H9 (cell line): ENCODE measurements at regions not wholly inside any gene's neighbourhood (a gene's known extent, or its start where the extent isn't known, plus 50 kb on each side); places are given as distances from the start of the nearest gene placed in this dataset.

Source experiments
- DNase-seq: peaks from one replicate; pipeline ENCODE4 v3.0.0-alpha.2; 2017
- H2AFZ ChIP-seq: one replicate; pipeline ENCODE4 v1.6.1; 2013; ENCODE audit warnings: mild to moderate bottlenecking, low read length, control low read depth, moderate library complexity
- H2AK5ac ChIP-seq: 2 replicates; pipeline ENCODE4 v1.6.1; 2013; ENCODE audit warnings: low read length, control low read depth, mixed read lengths; ENCODE audit not compliant: insufficient read length
- H2BK120ac ChIP-seq: one replicate; pipeline ENCODE4 v1.6.1; 2013; ENCODE audit warnings: low read depth, mild to moderate bottlenecking, low read length, control low read depth, inconsistent platforms; ENCODE audit not compliant: poor library complexity, severe bottlenecking
- H2BK12ac ChIP-seq: 2 replicates; pipeline ENCODE4 v1.6.1; 2013; ENCODE audit warnings: low read length, control low read depth, mixed read lengths, low read depth; ENCODE audit not compliant: insufficient read length
- H2BK15ac ChIP-seq: 2 replicates; pipeline ENCODE4 v1.6.1; 2013; ENCODE audit warnings: low read depth, low read length, control low read depth
- H2BK20ac ChIP-seq: one replicate; pipeline ENCODE4 v1.6.1; 2013; ENCODE audit warnings: low read depth, mild to moderate bottlenecking, low read length, control low read depth, inconsistent platforms; ENCODE audit not compliant: poor library complexity, severe bottlenecking
- H2BK5ac ChIP-seq: 2 replicates; pipeline ENCODE4 v1.6.1; 2013; ENCODE audit warnings: low read length, control low read depth, mixed read lengths; ENCODE audit not compliant: insufficient read length
- H3K14ac ChIP-seq: 2 replicates; pipeline ENCODE4 v1.6.1; 2013; ENCODE audit warnings: low read length, control low read depth; ENCODE audit not compliant: insufficient read depth
- H3K18ac ChIP-seq: 2 replicates; pipeline ENCODE4 v1.6.1; 2013; ENCODE audit warnings: low read depth, mild to moderate bottlenecking, mixed read lengths, low read length, control low read depth; ENCODE audit not compliant: insufficient read length
- H3K23ac ChIP-seq: 2 replicates; pipeline ENCODE4 v1.6.1; 2013; ENCODE audit warnings: low read length, control low read depth, mixed read lengths, low read depth; ENCODE audit not compliant: insufficient read length
- H3K23me2 ChIP-seq: 2 replicates; pipeline ENCODE4 v1.6.1; 2013; ENCODE audit warnings: low read depth, mild to moderate bottlenecking, mixed read lengths, low read length, control low read depth; ENCODE audit not compliant: insufficient read length, poor library complexity, severe bottlenecking
- H3K27ac ChIP-seq: 2 replicates; pipeline ENCODE4 v1.5.1; 2013; ENCODE audit warnings: low read length, control low read depth, mixed read lengths, low read depth; ENCODE audit not compliant: insufficient read length
- H3K27me3 ChIP-seq: 2 replicates; pipeline ENCODE4 v1.6.1; 2013; ENCODE audit warnings: low read length, control low read depth, inconsistent platforms; ENCODE audit not compliant: insufficient read depth
- H3K4ac ChIP-seq: 2 replicates; pipeline ENCODE4 v1.6.1; 2013; ENCODE audit warnings: low read depth, mild to moderate bottlenecking, control low read depth, inconsistent platforms, low read length, moderate library complexity
- H3K4me1 ChIP-seq: 2 replicates; pipeline ENCODE4 v1.6.1; 2013; ENCODE audit warnings: low read length, control low read depth, inconsistent platforms; ENCODE audit not compliant: insufficient read depth
- H3K4me2 ChIP-seq: 2 replicates; pipeline ENCODE4 v1.6.1; 2013; ENCODE audit warnings: low read length, control low read depth, mixed read lengths; ENCODE audit not compliant: insufficient read length, insufficient read depth
- H3K56ac ChIP-seq: 2 replicates; pipeline ENCODE4 v1.6.1; 2013; ENCODE audit warnings: low read depth, mild to moderate bottlenecking, mixed read lengths, low read length, control low read depth; ENCODE audit not compliant: insufficient read length
- H3K79me1 ChIP-seq: 2 replicates; pipeline ENCODE4 v1.6.1; 2013; ENCODE audit warnings: low read depth, mild to moderate bottlenecking, moderate library complexity, low read length, control low read depth, inconsistent platforms; ENCODE audit not compliant: insufficient read depth, poor library complexity, severe bottlenecking
- H3K79me2 ChIP-seq: 2 replicates; pipeline ENCODE4 v1.6.1; 2013; ENCODE audit warnings: low read length, control low read depth, inconsistent platforms; ENCODE audit not compliant: insufficient read depth
- H3K9ac ChIP-seq: 2 replicates; pipeline ENCODE4 v1.6.1; 2013; ENCODE audit warnings: low read length, control low read depth, mixed read lengths; ENCODE audit not compliant: insufficient read length; ENCODE audit errors: extremely low read depth
- H3K9me3 ChIP-seq: one replicate; pipeline ENCODE4 v1.6.1; 2013; ENCODE audit warnings: low read depth, low read length, inconsistent platforms; ENCODE audit not compliant: control insufficient read depth
- H3T11ph ChIP-seq: one replicate; pipeline ENCODE4 v1.6.1; 2013; ENCODE audit warnings: mild to moderate bottlenecking, low read length, control low read depth, inconsistent platforms
- H4K20me1 ChIP-seq: one replicate; pipeline ENCODE4 v1.6.1; 2013; ENCODE audit not compliant: control insufficient read depth, insufficient read length, insufficient read depth
- H4K5ac ChIP-seq: 2 replicates; pipeline ENCODE4 v1.6.1; 2013; ENCODE audit warnings: low read depth, mild to moderate bottlenecking, mixed read lengths, low read length, control low read depth; ENCODE audit not compliant: insufficient read length
- H4K8ac ChIP-seq: replicated peaks from 2 replicates; pipeline ENCODE4 v1.6.1; 2013; ENCODE audit warnings: low read length, control low read depth, mixed read lengths, low read depth; ENCODE audit not compliant: insufficient read length
- H4K91ac ChIP-seq: 2 replicates; pipeline ENCODE4 v1.6.1; 2013; ENCODE audit warnings: low read depth, mild to moderate bottlenecking, moderate library complexity, mixed read lengths, low read length, control low read depth; ENCODE audit not compliant: insufficient read length
- H3K27ac Mint-ChIP-seq, 3 experiments: 2 replicates in 2 of 3; 3 replicates in 1 of 3; pipeline ENCODE4 v1.8.0; 2020 to 2021; ENCODE audit warnings: mixed read lengths in 3 of 3, mild to moderate bottlenecking in 1 of 3, moderate library complexity in 1 of 3
- H3K27me3 Mint-ChIP-seq: 2 replicates; pipeline ENCODE4 v1.8.0; 2021; ENCODE audit warnings: low read depth, mild to moderate bottlenecking, moderate library complexity, mixed read lengths
- H3K36me3 Mint-ChIP-seq, 3 experiments: 2 replicates in 2 of 3; 3 replicates in 1 of 3; pipeline ENCODE4 v1.8.0; 2020 to 2021; ENCODE audit warnings: low read depth in 3 of 3, mixed read lengths in 3 of 3; ENCODE audit not compliant: insufficient read depth in 1 of 3
- H3K4me1 Mint-ChIP-seq, 2 experiments: 2 replicates each; pipeline ENCODE4 v1.8.0; 2020; ENCODE audit warnings: mixed read lengths in 2 of 2
- H3K4me3 Mint-ChIP-seq, 2 experiments: 2 replicates in 1 of 2; 3 replicates in 1 of 2; pipeline ENCODE4 v1.8.0; 2020 to 2021; ENCODE audit warnings: mild to moderate bottlenecking in 2 of 2, mixed read lengths in 2 of 2, moderate library complexity in 1 of 2
- H3K9me3 Mint-ChIP-seq, 2 experiments: 2 replicates in 1 of 2; 3 replicates in 1 of 2; pipeline ENCODE4 v1.8.0; 2020; ENCODE audit warnings: mild to moderate bottlenecking in 2 of 2, mixed read lengths in 2 of 2, moderate library complexity in 1 of 2
- CTCF ChIP-seq: fragments of 200-600 bp; sonication (generic); conservative IDR thresholded peaks from 3 replicates; pipeline ENCODE4 v1.8.0; 2021; ENCODE audit warnings: antibody characterized with exemption, mild to moderate bottlenecking
- WGBS: extraction: QIAGEN DNeasy Blood & Tissue Kit; methylation state at CpG from one replicate; pipeline ENCODE4 v1.1.7; 2013; ENCODE audit warnings: missing lambda C conversion rate, low lambda C conversion rate, mixed read lengths; ENCODE audit not compliant: insufficient read length; ENCODE audit errors: extremely low coverage; 5-methylcytosine and 5-hydroxymethylcytosine counted together

GRCh38 chr22:48592488-48592887 lies 1235.2 kb downstream of the BRD1 start:
- Histone ChIP-seq H3K9me3 (no peaks in the 10 kb centered on the region), H3T11ph (no peak overlapping the region), H3K56ac (no peak overlapping the region), H2BK120ac (no peak overlapping the region), H2BK20ac (no peak overlapping the region), H3K79me2 (no peaks in the 10 kb centered on the region), H3K18ac (no peak overlapping the region), H3K23me2 (no peaks in the 10 kb centered on the region), H2BK12ac (no peak overlapping the region), H2BK15ac (no peak overlapping the region), H2AFZ (no peak overlapping the region), H3K9ac (no peak overlapping the region), H4K8ac (no peak overlapping the region), H3K4ac (no peak overlapping the region), H3K79me1 (no peaks in the 10 kb centered on the region), H2AK5ac (no peak overlapping the region), H3K23ac (no peak overlapping the region), H4K5ac (no peak overlapping the region), H3K4me1 (no peaks in the 10 kb centered on the region), H3K27ac (no peak overlapping the region), H3K27me3 (no peaks in the 10 kb centered on the region), H2BK5ac (no peak overlapping the region), H3K4me2 (no peak overlapping the region), H4K91ac (no peak overlapping the region), H3K14ac (no peak overlapping the region), H4K20me1 (no peaks in the 10 kb centered on the region)
- no CpG with 5 or more reads among the region's 12 CpGs for WGBS
- no peak for TF ChIP-seq CTCF
- no peak overlapping the region for H3K4me3 Mint-ChIP-seq
- no peaks in the 10 kb centered on the region for H3K4me1 Mint-ChIP-seq
- DNase-seq, result no peak
- H3K9me3 Mint-ChIP-seq, result no peaks in the 10 kb centered on the region; a peak in 1 of 5 replicates
- no peak overlapping the region; a peak in 1 of 7 replicates for H3K27ac Mint-ChIP-seq
- no peaks in the 10 kb centered on the region for H3K27me3 Mint-ChIP-seq
- peaks cover under 1 to 8% (median 7%) of the 10 kb centered on the region in 3 experiments; a peak in 5 of 7 replicates for H3K36me3 Mint-ChIP-seq
